Umbilical cord (tissue), 1 donor: ENCODE measurements at regions not wholly inside any gene's neighbourhood (a gene's known extent, or its start where the extent isn't known, plus 50 kb on each side); places are given as distances from the start of the nearest gene placed in this dataset.
"Not testable (repeated sequence)": the region's sequence is repeated elsewhere in the genome, so short reads cannot be mapped to it uniquely, and the experiment has no call there.

Experiments
- DNase-seq: peaks from one replicate; pipeline ENCODE4 v3.0.0-alpha.2; 2015; ENCODE audit warnings: low spot score

DNA sequence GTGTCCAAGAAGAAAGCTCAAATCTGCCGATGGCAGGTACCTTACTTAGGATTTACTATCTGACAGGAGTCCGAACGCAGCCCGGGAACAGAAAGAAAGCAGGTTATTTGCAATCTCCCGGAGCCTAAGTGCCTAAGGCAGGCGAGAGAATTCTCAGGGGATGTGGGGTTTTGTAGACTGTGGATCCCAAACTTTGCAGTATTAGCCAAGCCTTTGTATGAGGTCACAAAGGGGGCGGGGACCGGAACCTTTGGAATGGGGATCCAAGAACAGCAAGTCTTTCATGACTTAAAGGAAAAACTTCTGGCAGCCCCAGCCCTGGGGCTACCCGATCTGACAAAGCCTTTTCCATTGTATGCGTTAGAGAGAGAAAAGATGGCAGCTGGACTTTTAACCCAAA, 80.6 kb upstream of the RUBCNL start:
- DNase-seq, result not testable (repeated sequence)

DNA sequence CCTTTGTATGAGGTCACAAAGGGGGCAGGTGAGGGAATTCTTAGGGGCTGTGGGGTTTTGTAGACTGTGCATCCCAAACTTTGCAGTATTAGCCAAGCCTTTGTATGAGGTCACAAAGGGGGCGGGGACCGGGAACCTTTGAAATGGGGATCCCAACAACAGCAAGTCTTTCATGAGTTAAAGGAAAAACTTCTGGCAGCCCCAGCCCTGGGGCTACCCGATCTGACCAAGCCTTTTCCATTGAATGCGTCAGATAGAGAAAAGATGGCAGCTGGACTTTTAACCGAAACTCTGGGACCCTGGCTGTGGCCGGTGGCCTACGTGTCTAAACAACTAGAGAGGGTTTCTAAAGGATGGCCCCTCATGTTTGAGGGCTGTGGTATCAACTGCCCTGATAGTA, 79.0 kb upstream of the RUBCNL start:
- not testable (repeated sequence) for DNase-seq

DNA sequence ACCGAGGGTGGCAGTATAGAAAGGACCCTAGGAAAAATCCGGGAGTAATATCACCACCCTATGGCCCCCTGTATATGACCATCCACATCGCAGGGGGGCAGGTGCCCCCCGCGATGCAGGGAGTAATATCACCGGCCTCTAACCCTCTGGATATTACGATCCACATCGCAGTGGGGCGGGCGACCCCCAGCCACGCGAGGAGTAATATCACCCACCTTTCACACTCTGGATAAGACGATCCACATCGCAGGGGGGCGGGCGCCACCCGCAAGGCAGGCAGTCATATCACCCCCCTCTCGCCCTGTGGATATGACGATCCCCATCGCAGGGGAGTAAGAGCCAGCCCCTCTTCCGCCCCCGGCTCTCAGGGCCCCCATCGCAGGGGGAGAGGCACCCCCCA, 76.7 kb upstream of the RUBCNL start:
- no peak for DNase-seq

DNA sequence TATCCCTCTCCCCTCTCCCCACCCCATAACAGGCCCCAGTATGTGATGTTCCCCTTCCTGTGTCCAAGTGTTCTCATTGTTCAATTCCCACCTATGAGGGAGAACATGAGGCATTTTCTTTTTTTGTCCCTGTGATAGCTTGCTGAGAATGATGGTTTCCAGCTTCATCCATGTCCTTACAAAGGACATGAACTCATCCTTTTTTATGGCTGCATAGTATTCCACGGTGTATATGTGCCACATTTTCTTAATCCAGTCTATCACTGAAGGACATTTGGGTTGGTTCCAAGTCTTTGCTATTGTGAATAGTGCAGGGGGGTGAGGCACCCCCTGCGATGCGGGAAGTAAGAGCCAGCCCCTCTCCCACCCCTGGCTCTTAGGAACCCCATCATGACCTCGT, 73.2 kb upstream of the RUBCNL start:
- not testable (repeated sequence) for DNase-seq

DNA sequence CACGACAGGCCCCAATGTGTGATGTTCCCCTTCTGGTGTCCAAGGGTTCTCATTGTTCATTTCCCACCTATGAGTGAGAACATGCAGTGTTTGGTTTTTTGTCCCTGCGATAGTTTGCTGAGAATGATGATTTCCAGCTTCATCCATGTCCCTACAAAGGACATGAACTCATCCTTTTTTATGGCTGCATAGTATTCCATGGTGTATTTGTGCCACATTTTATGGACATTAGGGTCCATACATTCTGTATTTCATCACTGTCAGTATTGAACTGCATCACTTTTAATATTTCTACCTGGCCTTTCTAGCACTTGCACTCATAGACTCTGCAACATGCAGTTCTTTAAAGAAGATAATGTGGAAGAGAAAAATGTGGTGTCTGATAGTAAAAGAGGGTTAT, 70.2 kb upstream of the RUBCNL start:
- DNase-seq, result not testable (repeated sequence)

DNA sequence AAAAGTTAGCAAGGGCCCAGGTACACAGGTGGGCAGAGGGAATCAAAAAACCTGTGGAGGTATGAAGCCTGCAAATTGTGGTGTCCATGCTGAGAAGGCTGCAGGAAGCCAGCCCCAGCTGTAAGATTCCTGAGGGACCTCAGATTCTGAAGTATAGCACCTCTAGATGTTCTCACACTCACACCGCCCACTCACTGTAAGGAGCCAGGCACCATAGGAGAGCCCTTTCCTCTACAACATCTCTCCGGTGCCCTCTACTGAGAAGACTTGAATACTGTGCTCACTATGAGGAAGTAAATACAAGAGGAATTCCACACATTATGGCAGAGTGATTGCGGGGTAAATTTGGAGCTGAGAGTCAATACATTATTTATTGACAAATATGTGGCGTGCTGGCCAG, 68.9 kb upstream of the RUBCNL start:
- not testable (repeated sequence) for DNase-seq

DNA sequence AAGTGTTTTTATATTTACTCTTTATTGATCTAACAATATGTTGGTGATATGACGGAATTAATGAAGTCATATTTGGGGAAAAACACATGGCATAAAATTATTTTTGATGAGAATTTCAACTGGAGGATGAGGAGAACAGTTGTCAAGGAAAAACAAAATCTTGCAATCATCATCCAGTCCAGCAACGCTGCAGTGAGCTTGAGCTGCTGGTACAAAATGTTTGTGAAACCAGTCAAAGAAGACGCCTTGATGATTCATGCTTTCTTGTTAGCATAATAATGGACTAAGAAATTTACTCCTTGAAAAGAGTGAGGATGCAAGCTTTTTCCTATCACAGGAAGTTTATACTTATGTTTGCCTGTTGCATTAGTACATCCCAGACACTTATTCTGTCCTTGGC, 64.1 kb upstream of the RUBCNL start:
- not testable (repeated sequence) for DNase-seq

DNA sequence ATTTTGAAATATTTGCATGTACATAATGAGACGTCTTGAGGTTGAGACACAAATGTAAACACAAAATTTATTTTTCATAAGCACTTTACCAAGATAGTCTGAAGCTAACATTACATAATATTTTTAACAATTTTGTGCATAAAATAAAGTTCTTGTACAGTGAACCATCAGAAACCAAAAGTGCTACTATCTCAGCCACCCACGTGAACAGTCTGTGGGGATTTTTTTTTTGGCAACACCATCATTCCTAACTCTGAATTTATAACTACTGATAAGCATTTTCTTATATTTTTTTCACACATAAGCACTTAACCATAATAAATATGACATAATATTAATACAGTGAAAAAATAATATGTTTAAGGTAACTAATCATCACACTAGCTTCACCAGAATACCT, 62.9 kb upstream of the RUBCNL start:
- DNase-seq, result not testable (repeated sequence)

DNA sequence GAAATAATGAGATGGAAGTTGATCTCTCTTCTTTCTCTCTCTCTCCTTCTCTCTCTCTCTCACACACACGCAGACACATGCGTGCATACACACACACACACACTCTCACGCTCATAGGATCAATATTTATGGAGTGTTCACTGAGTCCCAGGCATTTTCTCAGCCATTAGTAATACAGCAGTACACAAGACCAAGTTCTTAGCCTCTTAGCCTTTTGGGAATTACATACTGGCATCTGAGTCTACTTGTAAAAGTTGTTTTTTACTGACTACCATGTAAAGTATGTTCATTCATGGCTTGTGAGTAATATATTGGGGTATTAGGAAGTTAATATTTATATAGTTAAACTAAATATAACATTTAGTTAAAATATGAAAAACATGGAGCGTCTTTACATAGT, 61.1 kb upstream of the RUBCNL start:
- DNase-seq, result peak; percentile 6

DNA sequence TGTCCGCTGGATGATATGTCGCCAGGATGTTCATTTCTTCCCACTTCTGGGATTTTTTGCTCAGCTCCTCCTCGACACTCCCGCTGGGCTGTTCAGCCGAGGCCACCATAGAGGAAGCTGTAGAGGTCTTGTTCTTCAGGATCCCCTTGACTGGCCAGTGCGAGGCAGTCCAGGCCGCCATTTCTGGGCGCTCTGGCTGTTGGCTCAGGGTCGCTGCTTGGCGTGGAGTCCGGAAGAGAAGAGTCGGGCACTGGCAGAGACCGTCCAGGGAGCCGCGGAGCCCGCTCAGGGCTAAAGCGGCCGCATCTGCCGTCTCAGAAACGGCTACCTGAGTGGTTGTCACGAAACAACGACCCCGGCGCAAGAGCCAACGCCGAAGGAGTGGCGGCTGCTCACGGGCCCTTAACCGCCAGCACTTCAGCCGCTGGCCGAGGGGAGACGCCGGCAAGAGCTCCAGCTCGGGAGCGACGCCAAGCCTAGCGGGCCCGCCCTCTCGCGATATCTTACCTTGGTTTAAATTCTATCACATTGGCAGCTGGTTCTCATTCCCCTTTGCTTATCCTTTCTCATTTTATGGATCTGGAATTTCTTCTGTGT, 50.9 kb upstream of the RUBCNL start:
- DNase-seq, result peak; percentile 9
